H9 (cell line): ENCODE measurements at regions not wholly inside any gene's neighbourhood (a gene's known extent, or its start where the extent isn't known, plus 50 kb on each side); places are given as distances from the start of the nearest gene placed in this dataset.

Experiments used
- DNase-seq: peaks from one replicate; pipeline ENCODE4 v3.0.0-alpha.2; 2017
- H2AFZ ChIP-seq: one replicate; pipeline ENCODE4 v1.6.1; 2013; ENCODE audit warnings: mild to moderate bottlenecking, low read length, control low read depth, moderate library complexity
- H2AK5ac ChIP-seq: 2 replicates; pipeline ENCODE4 v1.6.1; 2013; ENCODE audit warnings: low read length, control low read depth, mixed read lengths; ENCODE audit not compliant: insufficient read length
- H2BK120ac ChIP-seq: one replicate; pipeline ENCODE4 v1.6.1; 2013; ENCODE audit warnings: low read depth, mild to moderate bottlenecking, low read length, control low read depth, inconsistent platforms; ENCODE audit not compliant: poor library complexity, severe bottlenecking
- H2BK12ac ChIP-seq: 2 replicates; pipeline ENCODE4 v1.6.1; 2013; ENCODE audit warnings: low read length, control low read depth, mixed read lengths, low read depth; ENCODE audit not compliant: insufficient read length
- H2BK15ac ChIP-seq: 2 replicates; pipeline ENCODE4 v1.6.1; 2013; ENCODE audit warnings: low read depth, low read length, control low read depth
- H2BK20ac ChIP-seq: one replicate; pipeline ENCODE4 v1.6.1; 2013; ENCODE audit warnings: low read depth, mild to moderate bottlenecking, low read length, control low read depth, inconsistent platforms; ENCODE audit not compliant: poor library complexity, severe bottlenecking
- H2BK5ac ChIP-seq: 2 replicates; pipeline ENCODE4 v1.6.1; 2013; ENCODE audit warnings: low read length, control low read depth, mixed read lengths; ENCODE audit not compliant: insufficient read length
- H3K14ac ChIP-seq: 2 replicates; pipeline ENCODE4 v1.6.1; 2013; ENCODE audit warnings: low read length, control low read depth; ENCODE audit not compliant: insufficient read depth
- H3K18ac ChIP-seq: 2 replicates; pipeline ENCODE4 v1.6.1; 2013; ENCODE audit warnings: low read depth, mild to moderate bottlenecking, mixed read lengths, low read length, control low read depth; ENCODE audit not compliant: insufficient read length
- H3K23ac ChIP-seq: 2 replicates; pipeline ENCODE4 v1.6.1; 2013; ENCODE audit warnings: low read length, control low read depth, mixed read lengths, low read depth; ENCODE audit not compliant: insufficient read length
- H3K23me2 ChIP-seq: 2 replicates; pipeline ENCODE4 v1.6.1; 2013; ENCODE audit warnings: low read depth, mild to moderate bottlenecking, mixed read lengths, low read length, control low read depth; ENCODE audit not compliant: insufficient read length, poor library complexity, severe bottlenecking
- H3K27ac ChIP-seq: 2 replicates; pipeline ENCODE4 v1.5.1; 2013; ENCODE audit warnings: low read length, control low read depth, mixed read lengths, low read depth; ENCODE audit not compliant: insufficient read length
- H3K27me3 ChIP-seq: 2 replicates; pipeline ENCODE4 v1.6.1; 2013; ENCODE audit warnings: low read length, control low read depth, inconsistent platforms; ENCODE audit not compliant: insufficient read depth
- H3K4ac ChIP-seq: 2 replicates; pipeline ENCODE4 v1.6.1; 2013; ENCODE audit warnings: low read depth, mild to moderate bottlenecking, control low read depth, inconsistent platforms, low read length, moderate library complexity
- H3K4me1 ChIP-seq: 2 replicates; pipeline ENCODE4 v1.6.1; 2013; ENCODE audit warnings: low read length, control low read depth, inconsistent platforms; ENCODE audit not compliant: insufficient read depth
- H3K4me2 ChIP-seq: 2 replicates; pipeline ENCODE4 v1.6.1; 2013; ENCODE audit warnings: low read length, control low read depth, mixed read lengths; ENCODE audit not compliant: insufficient read length, insufficient read depth
- H3K56ac ChIP-seq: 2 replicates; pipeline ENCODE4 v1.6.1; 2013; ENCODE audit warnings: low read depth, mild to moderate bottlenecking, mixed read lengths, low read length, control low read depth; ENCODE audit not compliant: insufficient read length
- H3K79me1 ChIP-seq: 2 replicates; pipeline ENCODE4 v1.6.1; 2013; ENCODE audit warnings: low read depth, mild to moderate bottlenecking, moderate library complexity, low read length, control low read depth, inconsistent platforms; ENCODE audit not compliant: insufficient read depth, poor library complexity, severe bottlenecking
- H3K79me2 ChIP-seq: 2 replicates; pipeline ENCODE4 v1.6.1; 2013; ENCODE audit warnings: low read length, control low read depth, inconsistent platforms; ENCODE audit not compliant: insufficient read depth
- H3K9ac ChIP-seq: 2 replicates; pipeline ENCODE4 v1.6.1; 2013; ENCODE audit warnings: low read length, control low read depth, mixed read lengths; ENCODE audit not compliant: insufficient read length; ENCODE audit errors: extremely low read depth
- H3K9me3 ChIP-seq: one replicate; pipeline ENCODE4 v1.6.1; 2013; ENCODE audit warnings: low read depth, low read length, inconsistent platforms; ENCODE audit not compliant: control insufficient read depth
- H3T11ph ChIP-seq: one replicate; pipeline ENCODE4 v1.6.1; 2013; ENCODE audit warnings: mild to moderate bottlenecking, low read length, control low read depth, inconsistent platforms
- H4K20me1 ChIP-seq: one replicate; pipeline ENCODE4 v1.6.1; 2013; ENCODE audit not compliant: control insufficient read depth, insufficient read length, insufficient read depth
- H4K5ac ChIP-seq: 2 replicates; pipeline ENCODE4 v1.6.1; 2013; ENCODE audit warnings: low read depth, mild to moderate bottlenecking, mixed read lengths, low read length, control low read depth; ENCODE audit not compliant: insufficient read length
- H4K8ac ChIP-seq: replicated peaks from 2 replicates; pipeline ENCODE4 v1.6.1; 2013; ENCODE audit warnings: low read length, control low read depth, mixed read lengths, low read depth; ENCODE audit not compliant: insufficient read length
- H4K91ac ChIP-seq: 2 replicates; pipeline ENCODE4 v1.6.1; 2013; ENCODE audit warnings: low read depth, mild to moderate bottlenecking, moderate library complexity, mixed read lengths, low read length, control low read depth; ENCODE audit not compliant: insufficient read length
- H3K27ac Mint-ChIP-seq, 3 experiments: 2 replicates in 2 of 3; 3 replicates in 1 of 3; pipeline ENCODE4 v1.8.0; 2020 to 2021; ENCODE audit warnings: mixed read lengths in 3 of 3, mild to moderate bottlenecking in 1 of 3, moderate library complexity in 1 of 3
- H3K27me3 Mint-ChIP-seq: 2 replicates; pipeline ENCODE4 v1.8.0; 2021; ENCODE audit warnings: low read depth, mild to moderate bottlenecking, moderate library complexity, mixed read lengths
- H3K36me3 Mint-ChIP-seq, 3 experiments: 2 replicates in 2 of 3; 3 replicates in 1 of 3; pipeline ENCODE4 v1.8.0; 2020 to 2021; ENCODE audit warnings: low read depth in 3 of 3, mixed read lengths in 3 of 3; ENCODE audit not compliant: insufficient read depth in 1 of 3
- H3K4me1 Mint-ChIP-seq, 2 experiments: 2 replicates each; pipeline ENCODE4 v1.8.0; 2020; ENCODE audit warnings: mixed read lengths in 2 of 2
- H3K4me3 Mint-ChIP-seq, 2 experiments: 2 replicates in 1 of 2; 3 replicates in 1 of 2; pipeline ENCODE4 v1.8.0; 2020 to 2021; ENCODE audit warnings: mild to moderate bottlenecking in 2 of 2, mixed read lengths in 2 of 2, moderate library complexity in 1 of 2
- H3K9me3 Mint-ChIP-seq, 2 experiments: 2 replicates in 1 of 2; 3 replicates in 1 of 2; pipeline ENCODE4 v1.8.0; 2020; ENCODE audit warnings: mild to moderate bottlenecking in 2 of 2, mixed read lengths in 2 of 2, moderate library complexity in 1 of 2
- WGBS: extraction: QIAGEN DNeasy Blood & Tissue Kit; methylation state at CpG from one replicate; pipeline ENCODE4 v1.1.7; 2013; ENCODE audit warnings: missing lambda C conversion rate, low lambda C conversion rate, mixed read lengths; ENCODE audit not compliant: insufficient read length; ENCODE audit errors: extremely low coverage; 5-methylcytosine and 5-hydroxymethylcytosine counted together
- TF ChIP-seq, protein P1 (sequence below): fragments of 200-600 bp; sonication (generic); conservative IDR thresholded peaks from 3 replicates; pipeline ENCODE4 v1.8.0; 2021; ENCODE audit warnings: antibody characterized with exemption, mild to moderate bottlenecking

GRCh38 chr1:4523551-4523950, 130.9 kb upstream of the AJAP1 start:
- Histone ChIP-seq H3K79me1 (no peaks in the 10 kb centered on the region), H3K56ac (no peak overlapping the region), H2BK120ac (no peak overlapping the region), H3K9me3 (no peaks in the 10 kb centered on the region), H3K23me2 (no peaks in the 10 kb centered on the region), H3K27me3 (no peaks in the 10 kb centered on the region), H3T11ph (no peak overlapping the region), H3K18ac (no peak overlapping the region), H3K4me2 (no peak overlapping the region), H2BK5ac (no peak overlapping the region), H4K91ac (no peak overlapping the region), H2AFZ (no peak overlapping the region), H3K79me2 (no peaks in the 10 kb centered on the region), H4K8ac (no peak overlapping the region), H2BK20ac (no peak overlapping the region), H3K23ac (no peak overlapping the region), H3K9ac (no peak overlapping the region), H4K5ac (no peak overlapping the region), H2BK15ac (no peak overlapping the region), H3K27ac (no peak overlapping the region), H4K20me1 (no peaks in the 10 kb centered on the region), H2AK5ac (no peak overlapping the region), H3K14ac (no peak overlapping the region), H3K4me1 (no peaks in the 10 kb centered on the region), H2BK12ac (no peak overlapping the region), H3K4ac (no peak overlapping the region)
- no CpG with 5 or more reads among the region's 4 CpGs for WGBS
- Mint-ChIP-seq H3K36me3 (no peaks in the 10 kb centered on the region), H3K27me3 (peaks cover 17% of the 10 kb centered on the region), H3K4me1 (peaks cover 2 to 3% of the 10 kb centered on the region in 2 experiments; a peak in 2 of 4 replicates), H3K9me3 (peaks cover 4 to 8% of the 10 kb centered on the region in 2 experiments; a peak in 4 of 5 replicates), H3K27ac (no peak overlapping the region), H3K4me3 (no peak overlapping the region)
- no peak for DNase-seq
- TF ChIP-seq, protein P1, sequence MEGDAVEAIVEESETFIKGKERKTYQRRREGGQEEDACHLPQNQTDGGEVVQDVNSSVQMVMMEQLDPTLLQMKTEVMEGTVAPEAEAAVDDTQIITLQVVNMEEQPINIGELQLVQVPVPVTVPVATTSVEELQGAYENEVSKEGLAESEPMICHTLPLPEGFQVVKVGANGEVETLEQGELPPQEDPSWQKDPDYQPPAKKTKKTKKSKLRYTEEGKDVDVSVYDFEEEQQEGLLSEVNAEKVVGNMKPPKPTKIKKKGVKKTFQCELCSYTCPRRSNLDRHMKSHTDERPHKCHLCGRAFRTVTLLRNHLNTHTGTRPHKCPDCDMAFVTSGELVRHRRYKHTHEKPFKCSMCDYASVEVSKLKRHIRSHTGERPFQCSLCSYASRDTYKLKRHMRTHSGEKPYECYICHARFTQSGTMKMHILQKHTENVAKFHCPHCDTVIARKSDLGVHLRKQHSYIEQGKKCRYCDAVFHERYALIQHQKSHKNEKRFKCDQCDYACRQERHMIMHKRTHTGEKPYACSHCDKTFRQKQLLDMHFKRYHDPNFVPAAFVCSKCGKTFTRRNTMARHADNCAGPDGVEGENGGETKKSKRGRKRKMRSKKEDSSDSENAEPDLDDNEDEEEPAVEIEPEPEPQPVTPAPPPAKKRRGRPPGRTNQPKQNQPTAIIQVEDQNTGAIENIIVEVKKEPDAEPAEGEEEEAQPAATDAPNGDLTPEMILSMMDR, result no peak
